SK-MEL-5 (cell line): ENCODE measurements at regions not wholly inside any gene's neighbourhood (a gene's known extent, or its start where the extent isn't known, plus 50 kb on each side); places are given as distances from the start of the nearest gene placed in this dataset.
A peak's percentile ranks its signal among the peaks of the same experiment; 100 is the strongest.

Source experiments
- DNase-seq: peaks from one replicate; pipeline ENCODE4 v3.0.0-alpha.2; 2016; ENCODE audit warnings: low read depth, low spot score
- in situ Hi-C: cut with HindIII; loops from 2 replicates; pipeline ENCODE4 v1.10.0; 2016; ENCODE audit warnings: low sequenced_read_pairs, high pct_unique_total_duplicates, low pct_unique_long_range_greater_than_20kb

- no peak for DNase-seq
- in situ Hi-C loops: no loop called here
Observed at GRCh38 chr3:117700573-117701360, 991.2 kb downstream of the TUSC7 start.

DNA sequence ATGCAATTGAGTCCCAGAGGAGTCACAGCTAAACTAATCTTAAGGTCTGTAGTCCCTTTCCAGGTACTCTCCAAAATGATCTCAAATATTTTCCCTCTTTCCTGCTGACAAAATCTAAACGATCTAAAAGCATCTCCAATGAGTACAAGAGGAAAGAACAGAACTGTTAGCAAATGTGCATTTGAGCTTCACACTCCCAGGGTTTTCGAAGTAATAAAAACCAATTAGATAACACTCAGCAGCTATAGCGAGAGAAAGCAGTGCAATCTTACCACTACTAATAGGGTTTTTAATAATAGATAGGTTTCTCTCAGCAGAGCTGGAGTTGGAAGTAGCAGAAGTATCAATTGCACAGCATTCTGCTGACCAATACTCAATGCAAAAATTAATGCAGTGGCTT lies 995.4 kb downstream of the TUSC7 start:
- in situ Hi-C loops: no loop called here
- no peak for DNase-seq

DNA sequence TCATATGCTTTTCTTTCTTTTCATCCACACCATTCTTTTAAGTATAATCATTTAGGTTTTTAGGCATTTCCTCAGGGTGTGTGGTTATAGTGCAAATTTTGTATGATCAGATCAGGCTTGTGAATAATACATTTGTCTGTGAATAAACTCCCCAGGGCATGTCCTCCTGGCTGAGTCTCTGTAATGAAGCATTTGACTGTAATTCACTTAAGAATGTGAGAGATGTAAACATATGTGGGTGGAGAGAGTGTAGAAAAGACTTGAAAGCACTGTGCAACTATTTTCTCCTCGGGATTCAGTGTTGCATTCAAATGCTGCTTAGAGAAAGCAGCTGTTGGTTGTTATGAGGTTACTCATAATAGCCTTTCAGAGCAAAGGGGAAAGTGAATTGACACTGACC lies 996.5 kb downstream of the TUSC7 start:
- in situ Hi-C loops: no loop called here

GRCh38 chr3:117706756-117707155 lies 997.2 kb downstream of the TUSC7 start:
- DNase-seq: no peak
- in situ Hi-C loops: no loop called here

More for the DNA sequence above, 996.5 kb downstream of the TUSC7 start:
- DNase-seq: peak; percentile 6

- no peak for DNase-seq
- in situ Hi-C loops: no loop called here
Observed at GRCh38 chr3:117708601-117709000, 999.0 kb downstream of the TUSC7 start.

DNA sequence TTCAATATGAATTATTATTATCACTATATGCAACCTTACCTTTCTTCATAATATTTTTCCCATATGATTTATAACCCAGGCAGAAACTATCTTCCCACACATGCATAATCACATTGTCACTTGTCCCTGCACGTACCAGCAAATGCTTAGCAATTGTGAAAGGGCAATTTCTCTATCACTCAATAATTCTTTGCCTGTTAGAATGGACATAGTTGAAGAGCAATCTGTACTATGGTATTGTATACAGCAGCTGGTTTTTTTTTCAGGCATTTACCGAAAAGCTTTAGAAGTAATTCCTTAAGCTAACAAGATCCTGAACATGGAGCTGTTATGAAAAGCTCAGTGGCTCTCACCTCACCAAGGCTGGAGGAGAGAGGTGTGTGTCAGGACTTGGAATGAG lies 999.5 kb downstream of the TUSC7 start:
- no peak for DNase-seq
- in situ Hi-C loops: no loop called here

- DNase-seq: no peak
- in situ Hi-C loops: no loop called here
Observed at GRCh38 chr3:117710501-117710900, 1000.9 kb downstream of the TUSC7 start.

GRCh38 chr3:117719316-117719926 lies 1009.8 kb downstream of the TUSC7 start:
- peak; percentile 51 for DNase-seq

DNA sequence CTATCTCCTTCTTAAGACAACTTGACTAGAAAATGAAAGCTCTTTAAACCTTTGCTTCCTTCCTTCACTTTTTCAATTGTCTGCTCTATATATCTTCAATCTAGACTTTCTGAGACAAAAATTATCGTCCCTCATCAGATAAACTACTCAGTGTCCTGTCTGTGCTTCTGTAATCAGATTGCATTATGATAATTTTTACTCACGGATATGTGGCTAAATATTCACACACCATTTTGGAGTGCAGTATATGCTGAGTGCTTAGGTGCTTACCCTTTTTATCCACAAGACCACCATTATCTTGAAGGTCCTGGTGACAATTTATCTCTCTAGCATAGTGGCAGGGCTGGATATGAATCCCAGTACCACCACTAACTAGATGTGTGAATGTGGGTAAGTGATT lies 1012.3 kb downstream of the TUSC7 start:
- in situ Hi-C loops: no loop called here
- DNase-seq: no peak

More at GRCh38 chr3:117719316-117719926, 1009.8 kb downstream of the TUSC7 start:
- in situ Hi-C loops: no loop called here

DNA sequence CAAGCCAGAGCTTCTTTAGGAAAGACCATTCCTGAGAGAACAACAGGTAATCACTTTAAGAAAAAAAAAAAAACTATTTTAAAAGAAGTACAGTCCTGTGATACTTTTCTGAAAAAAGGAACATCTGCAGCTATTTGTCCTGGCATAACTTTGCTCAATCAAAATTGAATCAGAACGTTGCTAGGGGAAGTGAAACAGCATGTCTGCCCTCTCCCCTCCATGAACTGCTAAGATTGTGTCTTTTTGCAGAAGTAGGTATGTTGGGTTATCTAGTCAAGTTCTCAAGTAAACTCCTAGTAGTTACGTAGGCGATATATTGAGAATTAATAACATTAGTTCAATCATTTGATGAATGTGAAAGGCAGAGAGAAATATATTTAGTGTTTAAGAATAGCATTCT lies 1013.3 kb downstream of the TUSC7 start:
- in situ Hi-C loops: no loop called here
- no peak for DNase-seq

GRCh38 chr3:117723825-117724224 lies 1014.2 kb downstream of the TUSC7 start:
- in situ Hi-C loops: no loop called here
- no peak for DNase-seq

- no peak for DNase-seq
- in situ Hi-C loops: no loop called here
Observed at GRCh38 chr3:117725314-117725713, 1015.7 kb downstream of the TUSC7 start.

DNA sequence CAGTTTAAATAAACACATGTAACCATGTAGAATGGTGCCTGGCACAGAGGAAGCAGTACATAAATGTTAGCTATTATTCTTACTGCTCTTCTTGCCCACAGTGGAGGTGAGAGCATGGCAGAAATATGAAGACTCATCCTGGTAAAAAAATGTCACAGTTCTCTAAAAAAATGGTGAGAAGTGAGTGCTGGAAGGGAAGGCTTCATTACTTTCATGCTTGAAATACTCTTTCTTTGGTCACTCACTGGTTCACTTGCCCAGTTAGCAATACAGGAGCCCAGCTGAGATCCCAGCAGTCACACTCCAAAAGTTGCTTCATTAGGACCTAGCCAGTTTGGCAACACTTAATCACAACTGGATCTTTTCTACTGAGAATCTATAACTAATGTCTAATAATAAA lies 1017.2 kb downstream of the TUSC7 start:
- no peak for DNase-seq
- in situ Hi-C loops: no loop called here

DNA sequence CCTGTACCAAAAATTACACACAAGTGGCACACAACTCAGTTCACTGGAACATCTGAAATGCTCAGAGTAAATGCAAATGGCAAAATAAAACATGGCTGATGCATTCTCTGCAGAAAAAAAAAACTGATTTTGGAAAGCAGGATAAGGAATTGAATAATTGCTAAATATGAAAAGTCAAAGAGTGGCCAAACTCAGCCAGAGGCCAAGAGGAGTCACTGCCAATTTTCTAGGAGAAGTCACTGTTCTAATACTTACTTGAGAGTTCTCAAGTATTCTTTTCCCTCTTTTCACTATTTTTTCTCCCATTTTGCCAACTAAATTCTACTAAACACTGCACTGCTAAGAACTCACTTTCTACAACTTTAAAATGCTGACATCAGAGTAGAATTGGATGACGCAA lies 1018.6 kb downstream of the TUSC7 start:
- DNase-seq: no peak
- in situ Hi-C loops: no loop called here

GRCh38 chr3:117734496-117734895 lies 1024.9 kb downstream of the TUSC7 start:
- in situ Hi-C loops: no loop called here
- DNase-seq: no peak

GRCh38 chr3:117735481-117736101 lies 1026.0 kb downstream of the TUSC7 start:
- in situ Hi-C loops: no loop called here
- no peak for DNase-seq

DNA sequence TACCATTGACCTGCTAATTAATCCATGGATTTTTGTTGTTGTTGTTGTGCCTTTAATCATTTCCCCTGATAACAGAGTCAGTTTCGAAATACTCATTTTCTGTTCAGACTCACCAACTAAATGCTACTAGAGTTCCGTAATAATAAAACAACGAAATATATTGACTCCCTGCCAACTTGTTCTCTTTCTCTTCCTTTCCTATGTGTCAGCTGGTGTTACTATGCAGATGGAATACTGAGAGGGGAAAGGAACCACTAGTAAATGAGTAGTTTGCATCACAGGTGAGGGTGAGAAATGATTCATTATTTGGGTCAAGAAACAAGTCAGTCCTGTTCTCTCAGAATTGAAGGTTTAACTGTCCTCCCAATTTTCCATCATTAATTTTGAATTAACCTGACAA lies 1027.3 kb downstream of the TUSC7 start:
- in situ Hi-C loops: no loop called here
- no peak for DNase-seq

GRCh38 chr3:117743993-117744392 lies 1034.4 kb downstream of the TUSC7 start:
- DNase-seq: no peak
- in situ Hi-C loops: no loop called here

- in situ Hi-C loops: no loop called here
Observed at GRCh38 chr3:117744935-117745334, 1035.4 kb downstream of the TUSC7 start.

More at GRCh38 chr3:117744935-117745334, 1035.4 kb downstream of the TUSC7 start:
- DNase-seq: no peak
